ENCODE measurements at regions not wholly inside any gene's neighbourhood (a gene's known extent, or its start where the extent isn't known, plus 50 kb on each side); places are given as distances from the start of the nearest gene placed in this dataset.

- TF ChIP-seq EP300 (IDR thresholded peaks at IDR 0.05), result no peak
- TF ChIP-seq CTCF (IDR thresholded peaks at IDR 0.05), result no peak
- TF ChIP-seq POLR2A (IDR thresholded peaks at IDR 0.05), result no peak
- TF ChIP-seq POLR2AphosphoS5 (IDR thresholded peaks at IDR 0.05), result no peak
Observed at GRCh38 chr10:44589944-44590449, 205.1 kb upstream of the CXCL12 start.
